Neuronal stem cell (in vitro differentiated cells): ENCODE measurements at regions not wholly inside any gene's neighbourhood (a gene's known extent, or its start where the extent isn't known, plus 50 kb on each side); places are given as distances from the start of the nearest gene placed in this dataset.
A peak's percentile ranks its signal among the peaks of the same experiment; 100 is the strongest.
"Not testable (repeated sequence)": the region's sequence is repeated elsewhere in the genome, so short reads cannot be mapped to it uniquely, and the experiment has no call there.

Source experiments
- DNase-seq: peaks from one replicate; pipeline ENCODE4 v3.0.0-alpha.2; 2013; ENCODE audit warnings: low spot score
- H2AFZ ChIP-seq: one replicate; pipeline ENCODE4 v1.6.1; 2013; ENCODE audit warnings: mild to moderate bottlenecking, low read length, inconsistent platforms
- H2AK5ac ChIP-seq: 2 replicates; pipeline ENCODE4 v1.6.1; 2013; ENCODE audit warnings: low read depth, mild to moderate bottlenecking, inconsistent platforms, low read length, moderate library complexity, mixed read lengths
- H2BK120ac ChIP-seq: 2 replicates; pipeline ENCODE4 v1.6.1; 2013; ENCODE audit warnings: low read depth, mild to moderate bottlenecking, inconsistent platforms, low read length, moderate library complexity, mixed read lengths
- H2BK12ac ChIP-seq: one replicate; pipeline ENCODE4 v1.6.1; 2013; ENCODE audit warnings: low read length, inconsistent platforms
- H2BK15ac ChIP-seq: 2 replicates; pipeline ENCODE4 v1.6.1; 2013; ENCODE audit warnings: mild to moderate bottlenecking, low read length, inconsistent platforms, mixed read lengths
- H2BK5ac ChIP-seq: one replicate; pipeline ENCODE4 v1.6.1; 2013; ENCODE audit warnings: inconsistent platforms, mild to moderate bottlenecking, low read length, moderate library complexity
- H3K14ac ChIP-seq: one replicate; pipeline ENCODE4 v1.6.1; 2013; ENCODE audit warnings: low read length, inconsistent platforms
- H3K18ac ChIP-seq: 2 replicates; pipeline ENCODE4 v1.6.1; 2013; ENCODE audit warnings: low read length, inconsistent platforms
- H3K23ac ChIP-seq: 2 replicates; pipeline ENCODE4 v1.6.1; 2013; ENCODE audit warnings: low read depth, mild to moderate bottlenecking, mixed read lengths, low read length, inconsistent platforms; ENCODE audit not compliant: poor library complexity
- H3K27ac ChIP-seq: replicated peaks from 3 replicates; pipeline ENCODE4 v1.5.1; 2013; ENCODE audit warnings: low read length, inconsistent platforms
- H3K27me3 ChIP-seq, 3 experiments: 2 replicates each; pipeline ENCODE4 v1.6.1; 2013; ENCODE audit warnings: low read length in 3 of 3, mild to moderate bottlenecking in 2 of 3, inconsistent platforms in 1 of 3, low read depth in 1 of 3, mixed read lengths in 1 of 3, moderate library complexity in 1 of 3; ENCODE audit not compliant: control insufficient read depth in 3 of 3, insufficient read depth in 3 of 3
- H3K36me3 ChIP-seq, 2 donors: replicated peaks in 1 of 2; 2 replicates each; pipeline ENCODE4 v1.6.1; 2013; ENCODE audit warnings: low read length in 2 of 2; ENCODE audit not compliant: control insufficient read depth in 2 of 2, insufficient read depth in 2 of 2
- H3K4ac ChIP-seq: 2 replicates; pipeline ENCODE4 v1.6.1; 2013; ENCODE audit warnings: inconsistent platforms, mild to moderate bottlenecking, low read length, moderate library complexity
- H3K4me1 ChIP-seq, 2 donors: 1 replicate in 1 of 2; 2 replicates in 1 of 2; pipeline ENCODE4 v1.6.1; 2013; ENCODE audit warnings: low read length in 2 of 2, low read depth in 1 of 2; ENCODE audit not compliant: control insufficient read depth in 2 of 2, insufficient read depth in 1 of 2
- H3K4me2 ChIP-seq: one replicate; pipeline ENCODE4 v1.6.1; 2013; ENCODE audit warnings: mild to moderate bottlenecking, low read length, inconsistent platforms; ENCODE audit not compliant: insufficient read depth, poor library complexity, severe bottlenecking
- H3K4me3 ChIP-seq, 2 donors: 2 replicates each; pipeline ENCODE4 v1.5.1; 2013; ENCODE audit warnings: low read length in 2 of 2, mild to moderate bottlenecking in 2 of 2, inconsistent platforms in 1 of 2, moderate library complexity in 1 of 2
- H3K79me1 ChIP-seq: one replicate; pipeline ENCODE4 v1.6.1; 2013; ENCODE audit warnings: low read depth, mild to moderate bottlenecking, inconsistent platforms, low read length, moderate library complexity
- H3K9ac ChIP-seq: one replicate; pipeline ENCODE4 v1.6.1; 2013; ENCODE audit warnings: mild to moderate bottlenecking, low read depth, low read length, inconsistent platforms; ENCODE audit not compliant: poor library complexity
- H3K9me3 ChIP-seq, 2 donors: replicated peaks in 1 of 2; 2 replicates each; pipeline versions ENCODE3 to v1.6.1; 2013; ENCODE audit warnings: low read length in 2 of 2, mild to moderate bottlenecking in 2 of 2, inconsistent platforms in 1 of 2, low read depth in 1 of 2, mixed read lengths in 1 of 2, moderate library complexity in 1 of 2; ENCODE audit not compliant: control insufficient read depth in 2 of 2, insufficient read depth in 1 of 2
- H4K8ac ChIP-seq: one replicate; pipeline ENCODE4 v1.6.1; 2013; ENCODE audit warnings: low read depth, mild to moderate bottlenecking, inconsistent platforms, low read length, moderate library complexity
- H4K91ac ChIP-seq: one replicate; pipeline ENCODE4 v1.6.1; 2013; ENCODE audit warnings: low read length, low read depth, mild to moderate bottlenecking, inconsistent platforms; ENCODE audit not compliant: poor library complexity
- WGBS, 2 donors: extraction: QIAGEN DNeasy Blood & Tissue Kit; methylation state at CpG; one replicate each; pipeline ENCODE4 v1.1.7; 2013; ENCODE audit warnings: missing lambda C conversion rate in 2 of 2, mixed read lengths in 1 of 2; ENCODE audit not compliant: insufficient read length in 2 of 2, insufficient replicate concordance in 1 of 2; ENCODE audit errors: extremely low coverage in 2 of 2; 5-methylcytosine and 5-hydroxymethylcytosine counted together

- no peaks in the 10 kb centered on the region for H3K27me3 ChIP-seq
- no peaks in the 10 kb centered on the region for H3K36me3 ChIP-seq
- no peak overlapping the region for H2BK12ac ChIP-seq
- WGBS, 2 donors = no CpG with 5 or more reads among the region's 4 CpGs
- no peaks in the 10 kb centered on the region for H3K79me1 ChIP-seq
- H4K8ac ChIP-seq = no peak overlapping the region
- H2AFZ ChIP-seq = no peak overlapping the region
- H3K18ac ChIP-seq = no peak overlapping the region
- no peak overlapping the region for H3K14ac ChIP-seq
- H2BK5ac ChIP-seq = no peak overlapping the region
- H4K91ac ChIP-seq = no peak overlapping the region
- DNase-seq = no peak
- no peak overlapping the region for H3K4me3 ChIP-seq
- H3K9me3 ChIP-seq = peaks cover 0 to 1% of the 10 kb centered on the region in 2 donors
- no peak overlapping the region for H3K27ac ChIP-seq
- no peaks in the 10 kb centered on the region for H3K4me1 ChIP-seq
- no peak overlapping the region for H2AK5ac ChIP-seq
- H2BK15ac ChIP-seq = no peak overlapping the region
- H3K23ac ChIP-seq = no peak overlapping the region
- H3K4ac ChIP-seq = no peak overlapping the region
- no peak overlapping the region for H3K9ac ChIP-seq
- H3K4me2 ChIP-seq = no peak overlapping the region
- H2BK120ac ChIP-seq = no peak overlapping the region
Measured at GRCh38 chr6:121596441-121596840, 161.0 kb downstream of the GJA1 start.

- Histone ChIP-seq H2BK5ac (no peak overlapping the region), H3K9me3 (peaks cover 0 to 1% of the 10 kb centered on the region in 2 donors), H3K4me2 (no peak overlapping the region), H4K8ac (no peak overlapping the region), H3K4ac (no peak overlapping the region), H3K79me1 (no peaks in the 10 kb centered on the region), H3K4me1 (no peaks in the 10 kb centered on the region), H2BK120ac (no peak overlapping the region), H2AFZ (peak overlapping the region; percentile 79), H3K27ac (no peak overlapping the region), H2AK5ac (no peak overlapping the region), H2BK12ac (no peak overlapping the region), H3K23ac (no peak overlapping the region), H4K91ac (no peak overlapping the region), H3K27me3 (no peaks in the 10 kb centered on the region), H3K36me3 (no peaks in the 10 kb centered on the region), H3K18ac (no peak overlapping the region), H3K14ac (no peak overlapping the region), H3K9ac (no peak overlapping the region), H2BK15ac (no peak overlapping the region), H3K4me3 (no peak overlapping the region)
- DNase-seq = no peak
- WGBS, 2 donors = no CpG with 5 or more reads among the region's 3 CpGs
Measured at GRCh38 chr6:121597654-121598053, 162.2 kb downstream of the GJA1 start.

- not testable (repeated sequence) for H2BK120ac ChIP-seq, H3K4ac ChIP-seq, H2AK5ac ChIP-seq, H3K4me2 ChIP-seq, H3K9ac ChIP-seq, H3K14ac ChIP-seq, DNase-seq, H3K27me3 ChIP-seq, H4K91ac ChIP-seq, H2BK15ac ChIP-seq, H3K18ac ChIP-seq, H2BK5ac ChIP-seq, H3K23ac ChIP-seq, H2AFZ ChIP-seq, H3K9me3 ChIP-seq, H3K4me3 ChIP-seq, H4K8ac ChIP-seq, H3K27ac ChIP-seq, H3K4me1 ChIP-seq, H3K79me1 ChIP-seq, H3K36me3 ChIP-seq, H2BK12ac ChIP-seq
- no CpG with 5 or more reads among the region's 6 CpGs for WGBS, 2 donors
Measured at GRCh38 chr6:121599331-121599730, 163.9 kb downstream of the GJA1 start.

GRCh38 chr6:121600389-121601168, 165.1 kb downstream of the GJA1 start:
- Histone ChIP-seq H3K36me3 (no peaks in the 10 kb centered on the region), H4K91ac (no peak overlapping the region), H2BK120ac (no peak overlapping the region), H2AK5ac (no peak overlapping the region), H3K27ac (no peak overlapping the region), H3K4me1 (no peaks in the 10 kb centered on the region), H3K9me3 (no peaks in the 10 kb centered on the region), H2BK15ac (no peak overlapping the region), H4K8ac (no peak overlapping the region), H3K79me1 (no peaks in the 10 kb centered on the region), H3K4ac (no peak overlapping the region), H3K4me2 (no peak overlapping the region), H3K27me3 (no peaks in the 10 kb centered on the region), H3K14ac (no peak overlapping the region), H3K4me3 (no peak overlapping the region), H3K23ac (no peak overlapping the region), H3K18ac (no peak overlapping the region), H3K9ac (no peak overlapping the region), H2AFZ (no peak overlapping the region), H2BK12ac (no peak overlapping the region), H2BK5ac (no peak overlapping the region)
- no peak for DNase-seq
- WGBS, 2 donors = no CpG with 5 or more reads among the region's 6 CpGs
